SU-DHL-6 (cell line): ENCODE measurements at regions not wholly inside any gene's neighbourhood (a gene's known extent, or its start where the extent isn't known, plus 50 kb on each side); places are given as distances from the start of the nearest gene placed in this dataset.

Experiments
- H2AFZ ChIP-seq: fragments of 200-600 bp; sonication (generic); 2 replicates; pipeline ENCODE4 v1.6.1; 2014; ENCODE audit warnings: low read depth, mild to moderate bottlenecking, moderate library complexity, mixed read lengths, antibody characterized with exemption, low read length; ENCODE audit not compliant: severe bottlenecking
- H3F3A ChIP-seq: fragments of 200-600 bp; shearing (Covaris generic); 2 replicates; pipeline ENCODE4 v1.6.0; 2016; ENCODE audit warnings: antibody characterized with exemption, mild to moderate bottlenecking; ENCODE audit not compliant: insufficient read depth
- H3K27ac ChIP-seq: fragments of 200-600 bp; sonication (generic); 2 replicates; pipeline ENCODE4 v1.5.1; 2016; ENCODE audit warnings: low read depth, mild to moderate bottlenecking, low read length, moderate library complexity, mixed read lengths
- H3K27me3 ChIP-seq: fragments of 200-600 bp; sonication (generic), shearing (Covaris generic); 2 replicates; pipeline ENCODE4 v1.6.0; 2014; ENCODE audit warnings: mild to moderate bottlenecking, low read length
- H3K36me3 ChIP-seq: fragments of 200-600 bp; sonication (generic); 2 replicates; pipeline ENCODE4 v1.6.1; 2014; ENCODE audit warnings: mild to moderate bottlenecking, low read length, mixed read lengths
- H3K4me2 ChIP-seq: fragments of 300-600, 200-600 bp; shearing (Covaris generic), sonication (generic); 2 replicates; pipeline ENCODE4 v1.6.0; 2014; ENCODE audit warnings: low read length, low read depth, mild to moderate bottlenecking; ENCODE audit not compliant: poor library complexity, severe bottlenecking
- H3K4me3 ChIP-seq: fragments of 200-600 bp; sonication (generic); 2 replicates; pipeline ENCODE4 v1.5.1; 2014; ENCODE audit warnings: antibody characterized with exemption, low read length, mild to moderate bottlenecking, mixed read lengths; ENCODE audit not compliant: insufficient read depth, poor library complexity, severe bottlenecking
- H3K79me2 ChIP-seq: fragments of 200-600 bp; sonication (generic); 2 replicates; pipeline ENCODE4 v1.6.1; 2014; ENCODE audit warnings: mild to moderate bottlenecking, low read length, moderate library complexity; ENCODE audit not compliant: insufficient read depth
- H3K9ac ChIP-seq: fragments of 200-600 bp; sonication (generic); 2 replicates; pipeline ENCODE4 v1.7.0; 2014; ENCODE audit warnings: mild to moderate bottlenecking, low read length
- H3K9me2 ChIP-seq: fragments of 200-600 bp; sonication (generic); replicated peaks from 2 replicates; pipeline ENCODE4 v1.6.1; 2014; ENCODE audit warnings: low read length; ENCODE audit not compliant: insufficient read depth
- H3K9me3 ChIP-seq: fragments of 200-600 bp; sonication (generic); 2 replicates; pipeline ENCODE4 v1.6.1; 2014; ENCODE audit warnings: low read length, mixed read lengths; ENCODE audit not compliant: insufficient read depth
- H4K20me1 ChIP-seq: fragments of 200-600 bp; sonication (generic); 2 replicates; pipeline ENCODE4 v1.6.1; 2014; ENCODE audit warnings: low read depth, mild to moderate bottlenecking, antibody characterized with exemption, low read length, moderate library complexity, mixed read lengths
- EZH2phosphoT487 ChIP-seq: fragments of 200-600 bp; sonication (generic), shearing (Covaris generic); conservative IDR thresholded peaks from 2 replicates; pipeline ENCODE4 v1.6.1; 2018; ENCODE audit warnings: mild to moderate bottlenecking, antibody characterized with exemption, low read length, moderate library complexity, mixed read lengths
- TF ChIP-seq, protein P1 (sequence below): fragments of 200-600 bp; sonication (generic); IDR thresholded peaks from one replicate; pipeline ENCODE4 v1.5.1; 2017; ENCODE audit warnings: antibody characterized with exemption, mild to moderate bottlenecking, low read length, moderate library complexity; ENCODE audit not compliant: insufficient read depth, poor library complexity, severe bottlenecking

DNA sequence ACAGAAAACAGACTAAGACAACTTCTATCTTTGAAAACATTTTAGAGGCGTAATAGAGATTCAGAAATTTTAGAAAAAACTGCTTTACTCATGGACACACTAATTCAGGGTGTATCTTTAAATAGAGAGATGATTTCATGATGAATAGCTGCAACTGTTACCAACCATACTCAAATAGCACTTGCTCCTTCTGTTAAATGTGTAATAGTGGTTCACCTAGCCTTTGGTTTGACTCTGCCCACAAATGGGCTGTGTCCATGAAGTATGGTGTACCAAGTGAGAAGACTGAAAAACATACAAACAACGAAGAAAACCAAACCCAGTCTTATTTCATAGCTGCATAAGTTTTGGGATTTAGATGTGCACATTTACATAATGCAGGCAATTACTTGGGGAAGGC is 610.6 kb downstream of the PLCL1 start:
- Histone ChIP-seq H3K27me3 (no peaks in the 10 kb centered on the region), H3K36me3 (no peaks in the 10 kb centered on the region)
- no peak for TF ChIP-seq EZH2phosphoT487
- TF ChIP-seq, protein P1, sequence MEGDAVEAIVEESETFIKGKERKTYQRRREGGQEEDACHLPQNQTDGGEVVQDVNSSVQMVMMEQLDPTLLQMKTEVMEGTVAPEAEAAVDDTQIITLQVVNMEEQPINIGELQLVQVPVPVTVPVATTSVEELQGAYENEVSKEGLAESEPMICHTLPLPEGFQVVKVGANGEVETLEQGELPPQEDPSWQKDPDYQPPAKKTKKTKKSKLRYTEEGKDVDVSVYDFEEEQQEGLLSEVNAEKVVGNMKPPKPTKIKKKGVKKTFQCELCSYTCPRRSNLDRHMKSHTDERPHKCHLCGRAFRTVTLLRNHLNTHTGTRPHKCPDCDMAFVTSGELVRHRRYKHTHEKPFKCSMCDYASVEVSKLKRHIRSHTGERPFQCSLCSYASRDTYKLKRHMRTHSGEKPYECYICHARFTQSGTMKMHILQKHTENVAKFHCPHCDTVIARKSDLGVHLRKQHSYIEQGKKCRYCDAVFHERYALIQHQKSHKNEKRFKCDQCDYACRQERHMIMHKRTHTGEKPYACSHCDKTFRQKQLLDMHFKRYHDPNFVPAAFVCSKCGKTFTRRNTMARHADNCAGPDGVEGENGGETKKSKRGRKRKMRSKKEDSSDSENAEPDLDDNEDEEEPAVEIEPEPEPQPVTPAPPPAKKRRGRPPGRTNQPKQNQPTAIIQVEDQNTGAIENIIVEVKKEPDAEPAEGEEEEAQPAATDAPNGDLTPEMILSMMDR = no peak

DNA sequence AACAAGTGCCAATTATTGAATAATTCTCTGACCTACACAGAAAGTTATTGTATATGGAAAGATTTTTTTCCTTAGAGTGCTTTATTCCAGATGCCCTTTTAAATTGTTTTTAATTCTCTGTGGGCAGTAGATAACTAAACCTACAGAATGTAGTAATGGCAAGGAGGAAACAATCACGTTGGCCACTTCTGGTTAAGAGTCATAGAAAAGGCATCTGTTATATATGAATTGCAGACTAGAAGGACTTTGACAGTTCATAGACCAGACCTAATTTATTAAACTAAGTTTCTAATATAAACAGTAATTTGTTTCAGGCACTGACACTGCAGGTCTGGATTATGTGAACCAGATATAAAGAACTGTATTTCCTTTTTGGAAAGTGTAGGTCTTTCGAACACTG is 607.5 kb downstream of the PLCL1 start:
- no peaks in the 10 kb centered on the region for H3K9me2 ChIP-seq
- no peaks in the 10 kb centered on the region for H3K9me3 ChIP-seq
- H2AFZ ChIP-seq = no peak overlapping the region
- no peak for TF ChIP-seq EZH2phosphoT487
- TF ChIP-seq, protein P1 = no peak
- H3K79me2 ChIP-seq = no peaks in the 10 kb centered on the region
- H4K20me1 ChIP-seq = no peaks in the 10 kb centered on the region
- no peaks in the 10 kb centered on the region for H3K36me3 ChIP-seq
- H3K4me2 ChIP-seq = no peak overlapping the region
- H3K27ac ChIP-seq = no peak overlapping the region
- H3K9ac ChIP-seq = no peak overlapping the region
- H3K4me3 ChIP-seq = no peak overlapping the region
- no peaks in the 10 kb centered on the region for H3K27me3 ChIP-seq
- no peaks in the 10 kb centered on the region for H3F3A ChIP-seq

More for the DNA sequence above, 610.6 kb downstream of the PLCL1 start:
- Histone ChIP-seq H3K4me2 (no peak overlapping the region), H3K79me2 (no peaks in the 10 kb centered on the region), H2AFZ (no peak overlapping the region), H3K9ac (no peak overlapping the region), H3K9me3 (no peaks in the 10 kb centered on the region), H3F3A (no peaks in the 10 kb centered on the region), H4K20me1 (no peaks in the 10 kb centered on the region), H3K4me3 (no peak overlapping the region), H3K27ac (no peak overlapping the region), H3K9me2 (no peaks in the 10 kb centered on the region)

DNA sequence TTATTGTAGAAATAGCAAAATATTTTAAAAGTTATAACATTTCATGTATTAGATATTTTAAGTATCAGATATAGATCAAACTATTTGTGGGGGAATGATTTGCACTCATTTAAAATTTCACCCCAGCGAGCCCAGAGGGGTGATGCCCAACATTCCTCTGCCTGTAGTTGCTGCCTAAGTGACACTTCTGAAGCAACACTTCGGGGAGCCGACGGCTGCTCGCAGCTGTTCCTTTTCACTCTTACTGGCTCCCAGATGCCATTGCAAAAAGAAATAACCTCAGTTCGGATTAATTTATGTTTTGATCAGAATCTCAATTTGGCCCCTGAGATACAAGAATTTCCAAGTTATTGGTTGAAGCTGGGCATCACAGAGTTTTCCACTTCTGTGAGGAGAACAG is 603.8 kb downstream of the PLCL1 start:
- no peaks in the 10 kb centered on the region for H3K9me3 ChIP-seq
- H3F3A ChIP-seq = no peaks in the 10 kb centered on the region
- H3K79me2 ChIP-seq = no peaks in the 10 kb centered on the region
- H2AFZ ChIP-seq = no peak overlapping the region
- no peaks in the 10 kb centered on the region for H4K20me1 ChIP-seq
- no peak overlapping the region for H3K4me2 ChIP-seq
- no peaks in the 10 kb centered on the region for H3K27me3 ChIP-seq
- no peak overlapping the region for H3K4me3 ChIP-seq
- H3K9ac ChIP-seq = no peak overlapping the region
- no peak overlapping the region for H3K27ac ChIP-seq
- TF ChIP-seq, protein P1 = no peak
- no peak for TF ChIP-seq EZH2phosphoT487
- H3K9me2 ChIP-seq = no peaks in the 10 kb centered on the region
- H3K36me3 ChIP-seq = no peaks in the 10 kb centered on the region

DNA sequence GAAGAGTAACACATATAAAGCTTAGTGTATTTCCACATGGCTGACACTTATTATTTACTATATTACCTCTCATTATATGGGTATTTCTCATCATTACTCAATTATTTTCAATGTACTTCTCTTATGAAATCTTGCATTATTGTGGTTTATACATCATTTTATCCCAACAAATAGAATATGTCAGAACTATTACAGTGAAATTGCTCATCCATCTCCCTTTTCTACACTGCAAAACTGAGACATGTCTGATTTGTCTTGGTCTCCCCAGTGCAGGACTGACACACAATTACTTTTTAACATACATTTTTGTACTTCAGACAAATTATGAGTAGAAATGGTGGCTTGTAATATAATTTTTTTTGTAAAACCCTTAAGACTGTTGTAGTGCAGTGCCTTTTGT is 600.9 kb downstream of the PLCL1 start:
- no peak for TF ChIP-seq EZH2phosphoT487
- TF ChIP-seq, protein P1 = no peak
- Histone ChIP-seq H3K9ac (no peak overlapping the region), H4K20me1 (no peaks in the 10 kb centered on the region), H3K4me2 (no peak overlapping the region), H3K79me2 (no peaks in the 10 kb centered on the region), H3K27ac (no peak overlapping the region), H3K27me3 (no peaks in the 10 kb centered on the region), H3K9me2 (no peaks in the 10 kb centered on the region), H2AFZ (no peak overlapping the region), H3K9me3 (no peaks in the 10 kb centered on the region), H3K4me3 (no peak overlapping the region), H3K36me3 (no peaks in the 10 kb centered on the region), H3F3A (no peaks in the 10 kb centered on the region)
